Activated T-helper 2 cell treated with anti-CD3 and anti-CD28 coated beads, Interferon-gamma antibody, Interleukin-2, Interleukin-4, amounts not matched to agents 10 μg/mL and 5 μg/mL and 100 μg/mL, durations not matched to agents 14 hours and 24 hours and 36 hours (primary cell): ENCODE measurements at regions not wholly inside any gene's neighbourhood (a gene's known extent, or its start where the extent isn't known, plus 50 kb on each side); places are given as distances from the start of the nearest gene placed in this dataset.
"Not testable (repeated sequence)": the region's sequence is repeated elsewhere in the genome, so short reads cannot be mapped to it uniquely, and the experiment has no call there.

Experiments used
- DNase-seq: peaks from one replicate; pipeline ENCODE4 v3.0.0; 2021; ENCODE audit warnings: low spot score
- H3K27ac Mint-ChIP-seq: one replicate; pipeline ENCODE4 v1.8.0; 2021; ENCODE audit warnings: mixed read lengths
- H3K27me3 Mint-ChIP-seq: one replicate; pipeline ENCODE4 v1.8.0; 2021; ENCODE audit warnings: low read depth, mixed read lengths
- H3K36me3 Mint-ChIP-seq: one replicate; pipeline ENCODE4 v1.8.0; 2021; ENCODE audit warnings: low read depth, mixed read lengths
- H3K4me1 Mint-ChIP-seq: one replicate; pipeline ENCODE4 v1.8.0; 2021; ENCODE audit warnings: low read depth, mixed read lengths
- H3K4me3 Mint-ChIP-seq: one replicate; pipeline ENCODE4 v1.8.0; 2021; ENCODE audit warnings: low read depth, mild to moderate bottlenecking, moderate library complexity, mixed read lengths
- H3K9me3 Mint-ChIP-seq: one replicate; pipeline ENCODE4 v1.8.0; 2021; ENCODE audit warnings: mixed read lengths
- intact Hi-C: fragments of 100-400 bp; cut with micrococcal nuclease; formaldehyde crosslinking; loops from one replicate; pipeline ENCODE4 v1.15.1; 2023

DNA sequence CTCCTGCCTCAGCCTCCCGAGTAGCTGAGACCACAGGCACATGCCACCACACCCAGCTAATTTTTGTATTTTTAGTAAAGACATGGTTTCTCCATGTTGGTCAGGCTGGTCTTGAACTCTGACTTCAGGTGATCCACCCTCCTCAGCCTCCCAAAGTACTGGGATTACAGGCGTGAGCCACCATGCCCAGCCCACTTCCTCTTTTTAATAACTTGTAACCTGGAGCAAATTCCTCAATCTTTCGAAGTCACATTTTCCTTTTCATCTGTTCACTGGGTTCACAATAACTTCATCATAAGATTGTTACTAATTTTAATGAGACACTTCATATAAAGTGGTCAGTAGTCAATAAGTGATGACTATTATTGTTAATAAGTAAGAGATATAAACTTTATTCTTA lies 193.3 kb upstream of the FERD3L start:
- H3K4me1 Mint-ChIP-seq, H3K27ac Mint-ChIP-seq, H3K4me3 Mint-ChIP-seq, DNase-seq, H3K36me3 Mint-ChIP-seq, H3K27me3 Mint-ChIP-seq, H3K9me3 Mint-ChIP-seq, intact Hi-C loops: not testable (repeated sequence)

DNA sequence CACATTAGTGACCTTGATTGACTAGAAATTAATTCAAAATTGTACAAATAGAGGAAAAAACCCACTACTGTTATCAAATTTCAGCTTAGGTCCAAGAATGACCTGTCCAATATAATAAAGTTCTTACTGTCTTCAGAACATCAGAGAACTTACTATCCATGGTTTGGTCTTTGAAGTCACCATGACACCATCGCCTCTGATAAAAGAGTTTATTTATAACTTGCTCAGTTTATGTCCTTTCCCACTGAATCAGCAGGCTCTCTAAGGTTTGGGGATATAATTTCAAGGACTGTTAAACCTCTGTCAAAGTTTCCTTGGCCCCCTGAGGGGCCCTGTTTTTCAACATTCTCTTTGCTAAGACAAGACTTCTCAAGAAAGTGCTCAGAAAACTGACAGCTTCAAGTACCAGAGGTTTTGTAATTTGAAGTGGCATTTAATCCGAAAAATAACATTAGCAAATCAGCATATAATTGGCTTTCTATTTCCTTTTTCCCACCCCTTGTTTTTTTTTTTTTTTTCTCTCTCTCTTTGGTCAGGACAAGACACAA lies 191.7 kb upstream of the FERD3L start:
- H3K27ac Mint-ChIP-seq, result no peak overlapping the region
- H3K27me3 Mint-ChIP-seq, result no peaks in the 10 kb centered on the region
- no peaks in the 10 kb centered on the region for H3K9me3 Mint-ChIP-seq
- intact Hi-C loops, result no loop called here
- no peaks in the 10 kb centered on the region for H3K36me3 Mint-ChIP-seq
- DNase-seq, result no peak
- no peaks in the 10 kb centered on the region for H3K4me1 Mint-ChIP-seq
- H3K4me3 Mint-ChIP-seq, result no peak overlapping the region

DNA sequence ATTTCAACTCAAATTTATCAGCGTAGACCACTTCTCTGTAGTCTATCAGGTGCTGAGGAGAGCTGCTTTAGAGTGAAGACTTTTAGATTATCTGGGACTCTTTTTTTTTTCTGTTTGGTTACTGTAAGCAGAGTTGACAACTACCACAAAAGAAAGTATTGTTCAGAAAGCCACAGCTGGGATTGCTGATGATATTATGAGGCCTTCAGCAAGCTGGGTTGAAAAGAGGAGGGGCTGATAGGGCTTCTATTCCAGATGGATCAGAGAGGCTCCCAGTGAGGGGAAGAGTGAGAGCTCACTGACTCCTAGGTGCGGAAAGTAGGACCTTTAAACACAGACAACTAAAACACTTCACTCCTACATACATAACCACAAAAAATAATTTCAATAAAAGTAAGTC lies 188.5 kb upstream of the FERD3L start:
- H3K27me3 Mint-ChIP-seq, result no peaks in the 10 kb centered on the region
- H3K4me3 Mint-ChIP-seq, result no peak overlapping the region
- intact Hi-C loops, result no loop called here
- no peaks in the 10 kb centered on the region for H3K4me1 Mint-ChIP-seq
- H3K36me3 Mint-ChIP-seq, result no peaks in the 10 kb centered on the region
- no peaks in the 10 kb centered on the region for H3K9me3 Mint-ChIP-seq
- no peak overlapping the region for H3K27ac Mint-ChIP-seq
- no peak for DNase-seq

DNA sequence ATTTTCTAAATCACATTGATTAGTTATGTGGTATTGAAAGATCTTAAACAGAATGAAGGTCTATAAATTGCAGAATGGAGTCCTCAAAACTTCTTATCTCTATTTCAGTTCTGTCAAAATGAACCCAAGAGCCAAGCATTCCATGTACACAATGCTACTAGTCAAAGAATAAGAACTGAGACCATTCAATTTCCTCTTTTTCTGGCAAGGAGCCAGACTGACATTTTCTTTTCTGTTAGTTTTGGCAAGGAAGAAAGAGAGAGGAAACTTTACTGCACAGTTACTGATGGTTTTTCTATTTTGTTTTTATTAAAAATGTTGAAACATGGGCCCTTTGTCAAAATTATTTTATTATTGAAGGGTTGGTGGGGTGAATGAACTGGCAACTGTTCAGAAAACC lies 181.8 kb upstream of the FERD3L start:
- Mint-ChIP-seq H3K27me3 (no peaks in the 10 kb centered on the region), H3K27ac (no peak overlapping the region), H3K4me3 (no peak overlapping the region), H3K4me1 (no peaks in the 10 kb centered on the region), H3K9me3 (no peaks in the 10 kb centered on the region), H3K36me3 (no peaks in the 10 kb centered on the region)
- DNase-seq, result no peak
- intact Hi-C loops, result no loop called here

DNA sequence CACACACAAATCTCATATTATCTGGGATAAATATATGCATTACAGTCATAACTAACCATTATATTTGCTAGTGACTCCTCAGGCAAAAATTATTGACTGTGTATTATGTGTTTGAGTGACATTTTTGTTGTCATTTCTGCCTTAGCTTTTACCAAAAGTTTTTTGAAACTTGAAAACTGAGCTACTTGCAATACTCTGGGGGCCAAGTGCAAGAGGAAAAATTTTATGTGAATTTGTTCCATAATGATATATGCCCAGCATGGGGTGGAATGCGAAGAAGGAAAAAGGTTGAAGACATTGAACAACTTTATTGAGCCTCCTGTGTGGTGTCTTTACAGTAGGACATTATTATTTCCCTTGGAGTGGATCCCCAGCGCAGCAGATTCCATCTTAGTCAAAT lies 176.8 kb upstream of the FERD3L start:
- H3K4me1 Mint-ChIP-seq, result no peaks in the 10 kb centered on the region
- no peaks in the 10 kb centered on the region for H3K36me3 Mint-ChIP-seq
- no peak overlapping the region for H3K4me3 Mint-ChIP-seq
- DNase-seq, result no peak
- peaks cover 3% of the 10 kb centered on the region for H3K9me3 Mint-ChIP-seq
- H3K27ac Mint-ChIP-seq, result no peak overlapping the region
- H3K27me3 Mint-ChIP-seq, result no peaks in the 10 kb centered on the region
- intact Hi-C loops, result no loop called here

DNA sequence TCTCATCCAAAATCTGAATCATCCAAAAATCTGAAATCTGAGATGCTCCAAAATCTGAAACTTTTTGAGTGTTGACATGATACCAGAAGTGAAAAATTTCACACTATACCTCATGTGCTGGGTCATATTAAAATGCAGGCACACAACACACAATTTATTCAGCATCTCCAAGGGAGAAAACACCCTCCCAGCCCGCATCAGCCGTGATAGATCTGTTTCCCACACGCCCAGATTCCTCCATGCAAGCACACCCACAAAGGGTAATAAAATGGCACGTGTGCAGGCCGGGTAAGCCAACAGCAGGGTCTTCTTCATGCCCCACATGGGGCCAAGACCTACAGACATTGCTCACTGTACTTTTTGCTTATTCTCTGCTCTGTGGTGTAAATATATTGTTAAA lies 173.1 kb upstream of the FERD3L start:
- H3K36me3 Mint-ChIP-seq, result no peaks in the 10 kb centered on the region
- H3K27ac Mint-ChIP-seq, result no peak overlapping the region
- DNase-seq, result no peak
- no peaks in the 10 kb centered on the region for H3K27me3 Mint-ChIP-seq
- H3K4me3 Mint-ChIP-seq, result no peak overlapping the region
- no peaks in the 10 kb centered on the region for H3K4me1 Mint-ChIP-seq
- intact Hi-C loops, result no loop called here
- H3K9me3 Mint-ChIP-seq, result peaks cover 3% of the 10 kb centered on the region

DNA sequence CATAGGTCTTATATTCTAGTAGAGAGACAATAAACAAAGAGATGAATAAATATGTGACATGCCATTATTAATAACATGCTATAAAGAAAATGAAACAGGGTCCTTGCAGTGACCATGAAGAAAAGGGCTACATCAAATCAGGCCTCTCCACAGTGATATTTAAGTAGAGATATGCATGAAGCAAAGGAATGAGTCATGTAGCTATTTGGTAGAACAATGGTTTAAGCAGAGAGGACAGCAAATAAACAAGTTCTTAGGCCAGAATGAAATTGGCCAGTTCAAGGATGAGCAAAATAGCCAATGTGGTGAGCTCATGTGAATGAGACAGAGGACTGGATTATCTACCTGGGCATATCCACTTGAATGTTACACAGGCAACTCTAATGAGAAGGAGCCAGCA lies 172.2 kb upstream of the FERD3L start:
- intact Hi-C loops, result no loop called here
- H3K27ac Mint-ChIP-seq, result no peak overlapping the region
- no peaks in the 10 kb centered on the region for H3K4me1 Mint-ChIP-seq

DNA sequence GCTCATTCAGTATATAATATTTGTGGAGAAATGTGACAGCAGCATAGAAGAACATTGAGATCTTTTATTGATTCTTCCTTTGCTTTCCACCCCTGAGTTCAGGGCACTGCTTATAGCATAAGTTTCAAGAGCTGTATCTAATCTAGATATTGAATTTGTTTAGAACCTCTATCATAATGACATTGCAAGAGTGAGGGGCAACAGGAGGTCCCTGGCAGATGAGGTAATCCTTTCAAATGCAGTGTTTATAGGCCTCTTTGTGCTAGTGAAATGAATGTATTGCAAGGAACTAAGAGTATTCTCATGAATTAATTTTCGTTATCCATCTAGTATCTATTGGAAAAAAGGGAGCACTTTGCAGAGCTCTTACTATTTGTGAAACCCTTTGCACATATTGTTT lies 167.2 kb upstream of the FERD3L start:
- H3K27me3 Mint-ChIP-seq, result no peaks in the 10 kb centered on the region
- no peaks in the 10 kb centered on the region for H3K4me1 Mint-ChIP-seq
- intact Hi-C loops, result no loop called here
- no peak overlapping the region for H3K27ac Mint-ChIP-seq
- H3K9me3 Mint-ChIP-seq, result no peaks in the 10 kb centered on the region
- no peak for DNase-seq
- no peaks in the 10 kb centered on the region for H3K36me3 Mint-ChIP-seq
- H3K4me3 Mint-ChIP-seq, result no peak overlapping the region

More for the DNA sequence above, 172.2 kb upstream of the FERD3L start:
- Mint-ChIP-seq H3K36me3 (no peaks in the 10 kb centered on the region), H3K27me3 (no peaks in the 10 kb centered on the region), H3K9me3 (peaks cover 3% of the 10 kb centered on the region), H3K4me3 (no peak overlapping the region)
- no peak for DNase-seq

DNA sequence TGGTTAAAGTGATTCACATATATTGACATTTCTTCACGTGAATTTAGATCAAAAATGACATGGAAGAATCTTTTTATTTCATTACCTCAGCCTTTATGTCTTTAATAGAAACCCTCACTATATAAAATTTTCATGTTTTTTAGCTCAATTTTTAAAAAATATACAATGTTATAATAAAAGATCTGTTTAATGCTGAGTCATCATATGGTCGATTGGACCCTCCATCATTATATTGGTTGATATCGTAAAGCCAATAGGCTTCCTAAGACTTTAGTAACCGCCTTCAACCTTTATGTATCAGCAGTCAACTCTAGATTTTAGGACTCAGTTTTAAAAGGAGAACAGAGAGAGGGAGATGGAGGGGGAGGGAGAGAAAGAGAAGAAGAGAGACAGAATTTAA lies 162.3 kb upstream of the FERD3L start:
- no peaks in the 10 kb centered on the region for H3K4me1 Mint-ChIP-seq
- intact Hi-C loops, result no loop called here
- H3K36me3 Mint-ChIP-seq, result no peaks in the 10 kb centered on the region
- no peak overlapping the region for H3K4me3 Mint-ChIP-seq
- H3K27me3 Mint-ChIP-seq, result no peaks in the 10 kb centered on the region
- no peak overlapping the region for H3K27ac Mint-ChIP-seq
- DNase-seq, result no peak
- H3K9me3 Mint-ChIP-seq, result peaks cover 8% of the 10 kb centered on the region

DNA sequence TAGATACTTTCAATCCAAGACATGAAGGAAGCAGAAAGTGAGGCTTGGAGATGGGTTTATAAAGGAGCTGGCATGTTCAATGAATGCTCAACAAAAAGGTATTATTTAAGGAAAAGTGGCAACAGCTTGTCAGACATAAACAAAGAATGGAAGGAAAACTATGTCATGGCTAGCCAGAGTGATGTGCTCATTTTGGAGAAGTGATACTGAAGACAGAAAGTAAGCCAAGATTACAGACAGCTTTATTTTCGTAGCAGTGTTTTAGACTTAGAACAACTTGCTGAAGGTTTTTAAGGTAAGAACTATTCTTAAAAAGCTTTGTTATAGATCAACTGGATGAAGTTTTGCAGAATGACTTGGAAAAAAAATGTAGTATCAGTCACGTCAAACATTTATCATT lies 160.5 kb upstream of the FERD3L start:
- H3K36me3 Mint-ChIP-seq, result no peaks in the 10 kb centered on the region
- no peak overlapping the region for H3K27ac Mint-ChIP-seq
- H3K9me3 Mint-ChIP-seq, result peaks cover 8% of the 10 kb centered on the region
- H3K27me3 Mint-ChIP-seq, result no peaks in the 10 kb centered on the region
- DNase-seq, result no peak
- intact Hi-C loops, result no loop called here
- no peaks in the 10 kb centered on the region for H3K4me1 Mint-ChIP-seq
- no peak overlapping the region for H3K4me3 Mint-ChIP-seq

DNA sequence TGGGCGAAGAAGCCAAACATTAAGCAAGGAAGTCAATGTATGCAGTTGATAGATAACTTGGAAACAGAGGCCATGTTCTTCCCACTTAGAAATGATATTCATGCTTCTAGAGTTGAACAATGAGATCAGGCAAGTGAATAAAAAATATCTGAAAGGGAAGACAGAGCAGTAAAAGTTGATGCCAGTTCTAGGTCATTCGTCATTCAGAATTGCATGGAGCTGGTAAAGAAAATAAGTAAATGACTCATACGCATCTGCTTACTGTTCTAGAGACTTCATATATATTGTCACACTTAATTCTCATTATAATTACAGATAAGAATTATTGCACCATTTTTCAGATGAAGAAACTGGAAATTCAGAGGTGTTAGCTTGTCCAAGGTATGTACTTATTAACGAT lies 158.9 kb upstream of the FERD3L start:
- H3K27ac Mint-ChIP-seq, result no peak overlapping the region
- no peaks in the 10 kb centered on the region for H3K36me3 Mint-ChIP-seq
- intact Hi-C loops, result no loop called here
- H3K27me3 Mint-ChIP-seq, result no peaks in the 10 kb centered on the region
- no peak overlapping the region for H3K4me3 Mint-ChIP-seq
- H3K9me3 Mint-ChIP-seq, result peaks cover 8% of the 10 kb centered on the region
- H3K4me1 Mint-ChIP-seq, result no peaks in the 10 kb centered on the region
- DNase-seq, result no peak

DNA sequence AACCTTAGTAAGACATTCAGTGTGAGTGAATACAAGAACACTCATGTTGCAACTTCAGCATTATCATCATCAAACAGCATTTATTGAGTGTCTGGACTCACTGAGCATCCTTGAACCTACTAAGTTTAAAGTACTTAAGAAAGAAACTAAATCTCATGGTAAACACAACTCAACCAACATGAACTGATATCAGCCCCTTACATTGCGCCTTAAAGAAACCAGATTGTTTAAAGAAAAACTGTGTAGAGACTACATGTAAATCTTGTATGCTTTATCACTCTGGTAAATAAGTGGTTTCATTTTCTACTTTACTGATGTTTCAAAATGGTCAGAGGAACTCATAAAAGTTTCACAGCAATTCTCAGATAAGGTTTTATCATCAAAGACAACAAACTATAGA lies 157.5 kb upstream of the FERD3L start:
- intact Hi-C loops, result no loop called here
- Mint-ChIP-seq H3K4me1 (no peaks in the 10 kb centered on the region), H3K27me3 (no peaks in the 10 kb centered on the region), H3K27ac (no peak overlapping the region), H3K36me3 (no peaks in the 10 kb centered on the region), H3K4me3 (no peak overlapping the region), H3K9me3 (peaks cover 8% of the 10 kb centered on the region)
- DNase-seq, result no peak

DNA sequence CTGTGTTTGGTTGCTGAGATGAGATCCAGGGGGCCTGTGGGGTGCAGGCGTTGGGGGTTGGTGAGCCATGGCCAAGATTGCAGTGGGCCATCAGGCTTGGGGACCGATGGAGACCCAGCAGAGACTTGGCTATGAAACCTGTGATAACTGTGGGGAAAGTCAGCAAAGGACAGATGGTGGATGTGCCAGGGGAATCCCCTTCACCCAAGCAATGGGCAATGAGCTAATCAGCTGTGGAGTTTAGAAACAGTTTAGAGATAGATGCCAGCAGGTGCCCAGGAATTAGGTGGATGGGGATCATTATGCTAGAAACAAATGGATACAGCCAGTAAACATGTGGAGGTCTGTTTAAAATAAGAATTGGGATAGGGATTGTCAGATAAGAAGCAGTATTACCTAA lies 151.4 kb upstream of the FERD3L start:
- H3K9me3 Mint-ChIP-seq, result no peaks in the 10 kb centered on the region
- no peak overlapping the region for H3K27ac Mint-ChIP-seq
- DNase-seq, result no peak
- no peaks in the 10 kb centered on the region for H3K27me3 Mint-ChIP-seq
- H3K4me1 Mint-ChIP-seq, result no peaks in the 10 kb centered on the region
- no peak overlapping the region for H3K4me3 Mint-ChIP-seq
- intact Hi-C loops, result no loop called here
- H3K36me3 Mint-ChIP-seq, result no peaks in the 10 kb centered on the region

DNA sequence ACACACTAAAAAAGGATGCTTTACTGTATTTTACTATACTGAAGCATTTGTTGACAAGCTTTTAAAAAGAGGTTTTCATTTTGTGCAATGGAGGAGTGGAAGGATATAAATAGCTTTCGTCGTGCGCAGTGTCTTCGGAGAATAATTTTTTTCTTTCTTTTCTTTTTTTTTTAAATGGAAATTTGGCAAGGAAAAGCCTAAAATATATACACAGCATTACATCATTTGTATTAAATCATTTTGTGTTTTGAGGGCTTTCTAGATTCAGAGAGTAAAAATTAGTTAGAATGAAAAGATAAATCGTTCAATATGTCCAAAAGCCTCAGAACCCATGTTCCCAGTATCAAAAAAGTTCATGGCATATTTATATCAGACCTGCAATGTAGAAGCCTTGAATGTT lies 150.2 kb upstream of the FERD3L start:
- Mint-ChIP-seq H3K4me1 (no peaks in the 10 kb centered on the region), H3K27ac (no peak overlapping the region), H3K27me3 (no peaks in the 10 kb centered on the region), H3K36me3 (no peaks in the 10 kb centered on the region), H3K4me3 (no peak overlapping the region), H3K9me3 (no peaks in the 10 kb centered on the region)
- intact Hi-C loops, result no loop called here
- DNase-seq, result no peak
